ENCODE measurements at regions not wholly inside any gene's neighbourhood (a gene's known extent, or its start where the extent isn't known, plus 50 kb on each side); places are given as distances from the start of the nearest gene placed in this dataset.

- TF ChIP-seq POLR2A (IDR thresholded peaks at IDR 0.05; ENCODE audit: low read depth): no peak
- TF ChIP-seq, protein P1, sequence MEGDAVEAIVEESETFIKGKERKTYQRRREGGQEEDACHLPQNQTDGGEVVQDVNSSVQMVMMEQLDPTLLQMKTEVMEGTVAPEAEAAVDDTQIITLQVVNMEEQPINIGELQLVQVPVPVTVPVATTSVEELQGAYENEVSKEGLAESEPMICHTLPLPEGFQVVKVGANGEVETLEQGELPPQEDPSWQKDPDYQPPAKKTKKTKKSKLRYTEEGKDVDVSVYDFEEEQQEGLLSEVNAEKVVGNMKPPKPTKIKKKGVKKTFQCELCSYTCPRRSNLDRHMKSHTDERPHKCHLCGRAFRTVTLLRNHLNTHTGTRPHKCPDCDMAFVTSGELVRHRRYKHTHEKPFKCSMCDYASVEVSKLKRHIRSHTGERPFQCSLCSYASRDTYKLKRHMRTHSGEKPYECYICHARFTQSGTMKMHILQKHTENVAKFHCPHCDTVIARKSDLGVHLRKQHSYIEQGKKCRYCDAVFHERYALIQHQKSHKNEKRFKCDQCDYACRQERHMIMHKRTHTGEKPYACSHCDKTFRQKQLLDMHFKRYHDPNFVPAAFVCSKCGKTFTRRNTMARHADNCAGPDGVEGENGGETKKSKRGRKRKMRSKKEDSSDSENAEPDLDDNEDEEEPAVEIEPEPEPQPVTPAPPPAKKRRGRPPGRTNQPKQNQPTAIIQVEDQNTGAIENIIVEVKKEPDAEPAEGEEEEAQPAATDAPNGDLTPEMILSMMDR (IDR thresholded peaks at IDR 0.05): no peak
These were observed 860.6 kb downstream of the STIM2 start for GRCh38 chr4:27721193-27721592.

All from esophagus muscularis mucosa (tissue), 3 donors.